Vagina (tissue), 2 donors: ENCODE measurements at regions not wholly inside any gene's neighbourhood (a gene's known extent, or its start where the extent isn't known, plus 50 kb on each side); places are given as distances from the start of the nearest gene placed in this dataset.

ENCODE experiments used
- CTCF ChIP-seq, 3 experiments: fragments of 450-650 bp in 2 of 3; fragments of 200-600 bp in 1 of 3; sonication (generic) in 1 of 3; IDR thresholded peaks; one replicate each; pipeline ENCODE4 v1.5.1; 2017 to 2019; ENCODE audit warnings: antibody characterized with exemption in 3 of 3, mild to moderate bottlenecking in 2 of 3, moderate library complexity in 2 of 3
- POLR2A ChIP-seq, 2 donors: fragments of 450-650 bp; IDR thresholded peaks; one replicate each; pipeline ENCODE4 v1.6.1; 2017; ENCODE audit warnings: antibody characterized with exemption in 2 of 2, mild to moderate bottlenecking in 2 of 2, moderate library complexity in 2 of 2

GRCh38 chr1:65063025-65063424 is 85.0 kb upstream of the AK4 start:
- TF ChIP-seq POLR2A (IDR thresholded peaks at IDR 0.05) = no peak
- TF ChIP-seq CTCF (IDR thresholded peaks at IDR 0.05) = no peak
